NB4 (cell line): ENCODE measurements at regions not wholly inside any gene's neighbourhood (a gene's known extent, or its start where the extent isn't known, plus 50 kb on each side); places are given as distances from the start of the nearest gene placed in this dataset.

ENCODE experiments used
- POLR2A ChIP-seq: IDR thresholded peaks from 2 replicates; pipeline ENCODE4 v1.6.1; 2011; ENCODE audit warnings: mild to moderate bottlenecking; ENCODE audit not compliant: insufficient read length; ENCODE audit errors: extremely low read depth
- TF ChIP-seq, protein P1 (sequence below): IDR thresholded peaks from one replicate; pipeline ENCODE4 v1.5.1; 2012; ENCODE audit warnings: low read depth, low read length
- TF ChIP-seq, protein P2 (sequence below): IDR thresholded peaks from 2 replicates; pipeline ENCODE4 v1.6.1; 2011; ENCODE audit warnings: low read depth, low read length

DNA sequence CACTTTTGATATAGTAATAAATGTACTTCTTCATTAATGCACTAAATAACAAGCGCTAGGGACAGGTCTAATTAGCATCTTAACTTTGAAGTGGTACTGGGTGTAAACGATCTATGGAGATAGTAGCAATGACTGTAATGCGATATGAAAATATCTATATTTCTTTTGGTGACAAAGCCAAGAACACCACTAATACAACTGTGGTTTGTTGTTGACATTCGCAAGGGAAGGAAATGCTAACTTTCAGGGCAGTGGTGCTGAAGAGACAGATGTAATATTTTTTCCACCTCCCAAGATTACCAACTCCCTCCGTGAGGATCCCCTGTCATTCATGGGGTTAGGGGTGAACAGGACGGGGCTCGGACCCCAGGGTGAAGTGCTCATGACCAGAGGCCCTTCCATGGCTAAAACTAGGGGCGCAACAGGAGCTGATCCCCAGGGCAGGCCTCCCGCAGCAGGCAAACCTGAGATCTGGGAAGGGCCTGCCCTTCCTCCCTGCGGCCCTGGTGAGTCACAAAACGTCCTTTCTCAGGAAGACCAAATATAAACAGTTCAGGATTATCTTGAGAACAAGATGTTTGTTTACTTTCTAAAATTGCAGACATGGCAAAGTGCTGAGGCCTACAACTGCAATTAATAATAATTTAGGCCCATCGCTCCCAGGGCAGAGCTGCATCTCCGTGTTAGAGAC lies 65.0 kb upstream of the TOX2 start:
- TF ChIP-seq, protein P1, sequence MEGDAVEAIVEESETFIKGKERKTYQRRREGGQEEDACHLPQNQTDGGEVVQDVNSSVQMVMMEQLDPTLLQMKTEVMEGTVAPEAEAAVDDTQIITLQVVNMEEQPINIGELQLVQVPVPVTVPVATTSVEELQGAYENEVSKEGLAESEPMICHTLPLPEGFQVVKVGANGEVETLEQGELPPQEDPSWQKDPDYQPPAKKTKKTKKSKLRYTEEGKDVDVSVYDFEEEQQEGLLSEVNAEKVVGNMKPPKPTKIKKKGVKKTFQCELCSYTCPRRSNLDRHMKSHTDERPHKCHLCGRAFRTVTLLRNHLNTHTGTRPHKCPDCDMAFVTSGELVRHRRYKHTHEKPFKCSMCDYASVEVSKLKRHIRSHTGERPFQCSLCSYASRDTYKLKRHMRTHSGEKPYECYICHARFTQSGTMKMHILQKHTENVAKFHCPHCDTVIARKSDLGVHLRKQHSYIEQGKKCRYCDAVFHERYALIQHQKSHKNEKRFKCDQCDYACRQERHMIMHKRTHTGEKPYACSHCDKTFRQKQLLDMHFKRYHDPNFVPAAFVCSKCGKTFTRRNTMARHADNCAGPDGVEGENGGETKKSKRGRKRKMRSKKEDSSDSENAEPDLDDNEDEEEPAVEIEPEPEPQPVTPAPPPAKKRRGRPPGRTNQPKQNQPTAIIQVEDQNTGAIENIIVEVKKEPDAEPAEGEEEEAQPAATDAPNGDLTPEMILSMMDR, result no peak
- no peak for TF ChIP-seq POLR2A
- TF ChIP-seq, protein P2, sequence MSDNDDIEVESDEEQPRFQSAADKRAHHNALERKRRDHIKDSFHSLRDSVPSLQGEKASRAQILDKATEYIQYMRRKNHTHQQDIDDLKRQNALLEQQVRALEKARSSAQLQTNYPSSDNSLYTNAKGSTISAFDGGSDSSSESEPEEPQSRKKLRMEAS, result no peak
